Fibroblast of skin of right quadriceps (primary cell): ENCODE measurements at regions not wholly inside any gene's neighbourhood (a gene's known extent, or its start where the extent isn't known, plus 50 kb on each side); places are given as distances from the start of the nearest gene placed in this dataset.

Experiments used
- DNase-seq: peaks from one replicate; pipeline ENCODE4 v3.0.0-alpha.2; 2013

DNA sequence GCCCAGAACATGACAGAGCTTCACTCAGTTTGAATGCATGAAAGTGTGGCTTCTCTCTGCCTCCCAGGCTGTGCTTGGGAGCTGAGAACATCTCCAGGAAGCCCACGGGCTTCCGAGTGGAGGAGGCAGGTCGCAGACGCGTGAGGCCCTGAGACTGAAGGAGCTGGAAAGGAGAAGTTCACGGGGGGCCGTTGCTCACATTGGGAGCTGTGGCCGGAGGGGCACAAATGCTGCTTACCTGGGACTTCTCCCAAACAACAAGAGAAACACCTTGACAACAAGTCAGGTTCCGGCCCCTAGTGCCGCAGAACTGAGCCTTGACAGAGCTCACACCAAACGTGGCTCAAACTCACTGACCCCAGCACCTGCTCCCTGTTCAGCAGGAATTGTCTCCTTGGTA lies 207.0 kb downstream of the BRD1 start:
- DNase-seq = no peak

DNA sequence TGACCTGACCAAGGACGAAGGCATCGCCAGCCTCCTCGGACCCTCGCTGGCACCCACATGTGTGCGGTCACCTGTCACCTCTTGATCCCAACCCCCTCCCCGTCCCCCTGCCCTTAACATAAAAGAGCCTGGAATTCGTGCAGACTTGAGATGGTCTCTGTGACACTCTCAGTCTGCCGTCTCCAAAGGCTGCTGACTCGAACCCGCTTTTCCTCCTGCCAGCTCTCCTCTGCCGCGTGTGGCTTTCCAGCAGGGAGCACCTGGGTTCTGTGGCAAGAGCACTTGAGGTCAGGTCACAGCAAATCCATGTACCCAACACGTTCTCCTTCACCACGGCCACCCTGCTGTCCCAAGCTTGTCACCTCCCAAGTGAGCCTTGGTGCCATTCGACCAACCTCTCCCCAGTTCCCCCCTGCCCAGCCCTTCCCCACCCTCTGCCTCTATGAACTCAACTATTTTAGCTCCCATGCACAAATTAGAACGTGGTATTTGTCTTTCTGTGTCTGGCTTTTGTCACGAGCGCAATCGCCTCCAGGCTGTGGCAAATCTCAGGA lies 207.6 kb downstream of the BRD1 start:
- DNase-seq = no peak

DNA sequence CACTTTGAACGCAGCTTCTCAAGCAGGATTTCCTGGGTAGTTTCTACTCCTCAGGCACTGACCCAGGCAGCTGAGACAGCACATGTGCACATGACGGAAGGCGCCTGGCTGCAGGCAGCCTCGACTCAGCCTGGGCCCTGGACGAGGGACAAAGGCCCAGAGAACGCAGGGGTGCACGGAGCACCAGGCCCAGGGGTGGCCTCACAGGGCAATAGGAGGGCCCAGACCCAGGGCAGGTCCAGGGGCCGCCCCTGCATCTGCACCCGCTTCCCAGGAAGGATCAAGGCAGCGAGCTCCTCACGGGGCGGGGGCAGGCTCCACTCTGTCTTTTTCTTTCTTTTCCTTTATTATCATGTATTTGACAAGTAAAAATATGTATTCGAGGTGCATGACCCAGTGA lies 208.4 kb downstream of the BRD1 start:
- no peak for DNase-seq

DNA sequence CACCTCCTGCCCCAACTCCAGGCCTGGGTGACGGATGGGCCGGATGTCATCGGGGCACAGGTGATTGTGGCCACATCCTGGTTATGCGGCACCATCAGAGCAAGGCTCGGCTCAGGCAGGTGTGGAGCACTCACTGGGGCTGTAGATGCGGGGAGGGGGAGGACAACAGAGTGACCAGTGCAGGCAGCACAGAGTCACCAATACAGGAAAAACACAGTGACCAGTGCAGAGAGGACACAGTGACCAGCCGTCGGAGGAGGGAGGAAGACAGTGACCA lies 209.1 kb downstream of the BRD1 start:
- DNase-seq = no peak

DNA sequence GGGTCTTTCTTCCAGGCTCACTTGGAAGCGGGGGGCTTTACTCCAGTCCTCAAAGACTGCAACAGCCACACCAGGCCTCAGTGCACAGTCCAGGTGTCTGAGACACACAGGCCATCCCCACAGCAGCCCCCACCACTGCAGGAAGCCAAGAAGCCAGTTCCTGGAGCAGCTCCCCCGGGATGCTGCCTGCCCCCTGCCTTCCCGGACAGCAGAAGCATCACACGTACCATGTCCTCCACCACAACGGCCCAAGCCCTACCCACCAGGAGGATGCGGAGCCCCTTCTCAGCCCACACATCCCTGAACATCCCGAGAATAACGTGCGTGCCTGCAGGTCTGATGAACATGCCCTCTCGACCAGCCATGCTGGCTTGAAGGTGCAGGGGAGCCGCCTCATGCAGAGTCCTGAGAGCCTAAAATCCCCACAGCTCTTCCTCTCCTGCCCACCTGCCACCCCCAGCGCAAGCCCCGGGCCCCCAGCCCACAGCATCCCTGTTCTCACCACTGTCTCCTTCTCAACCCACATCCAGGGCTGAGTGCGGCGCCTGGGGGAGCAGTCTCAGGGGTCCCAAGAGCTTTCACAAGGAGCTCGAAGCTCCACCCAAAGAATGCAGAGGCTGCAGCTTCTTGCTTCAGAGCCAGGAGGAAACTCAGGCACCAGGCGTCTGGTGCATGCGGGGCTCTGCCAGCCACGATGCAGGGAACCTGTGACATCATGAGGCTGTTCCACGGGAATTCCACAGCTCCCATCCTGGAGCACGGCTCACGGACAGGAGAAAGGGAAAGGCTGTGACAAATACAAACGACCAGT lies 209.6 kb downstream of the BRD1 start:
- DNase-seq = no peak

DNA sequence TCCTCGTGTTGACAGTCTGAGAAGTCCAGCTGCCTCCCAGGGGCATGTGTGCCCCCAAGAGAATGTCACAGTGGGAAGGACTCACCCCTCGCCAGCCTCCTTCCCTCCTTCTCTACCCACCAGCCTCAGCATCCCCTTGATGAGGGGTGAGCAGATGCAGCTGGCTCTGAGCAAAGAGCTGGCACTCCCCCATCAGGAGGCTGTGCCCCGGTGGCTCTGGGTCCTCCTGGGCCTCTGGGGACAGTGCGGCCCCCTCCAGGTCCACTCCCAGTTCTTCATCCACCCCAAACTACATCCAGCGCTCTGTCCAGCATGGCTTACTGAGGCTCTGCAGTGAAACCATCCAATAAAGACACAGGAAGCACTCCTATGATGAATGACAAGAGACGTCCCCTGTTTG lies 210.4 kb downstream of the BRD1 start:
- no peak for DNase-seq

DNA sequence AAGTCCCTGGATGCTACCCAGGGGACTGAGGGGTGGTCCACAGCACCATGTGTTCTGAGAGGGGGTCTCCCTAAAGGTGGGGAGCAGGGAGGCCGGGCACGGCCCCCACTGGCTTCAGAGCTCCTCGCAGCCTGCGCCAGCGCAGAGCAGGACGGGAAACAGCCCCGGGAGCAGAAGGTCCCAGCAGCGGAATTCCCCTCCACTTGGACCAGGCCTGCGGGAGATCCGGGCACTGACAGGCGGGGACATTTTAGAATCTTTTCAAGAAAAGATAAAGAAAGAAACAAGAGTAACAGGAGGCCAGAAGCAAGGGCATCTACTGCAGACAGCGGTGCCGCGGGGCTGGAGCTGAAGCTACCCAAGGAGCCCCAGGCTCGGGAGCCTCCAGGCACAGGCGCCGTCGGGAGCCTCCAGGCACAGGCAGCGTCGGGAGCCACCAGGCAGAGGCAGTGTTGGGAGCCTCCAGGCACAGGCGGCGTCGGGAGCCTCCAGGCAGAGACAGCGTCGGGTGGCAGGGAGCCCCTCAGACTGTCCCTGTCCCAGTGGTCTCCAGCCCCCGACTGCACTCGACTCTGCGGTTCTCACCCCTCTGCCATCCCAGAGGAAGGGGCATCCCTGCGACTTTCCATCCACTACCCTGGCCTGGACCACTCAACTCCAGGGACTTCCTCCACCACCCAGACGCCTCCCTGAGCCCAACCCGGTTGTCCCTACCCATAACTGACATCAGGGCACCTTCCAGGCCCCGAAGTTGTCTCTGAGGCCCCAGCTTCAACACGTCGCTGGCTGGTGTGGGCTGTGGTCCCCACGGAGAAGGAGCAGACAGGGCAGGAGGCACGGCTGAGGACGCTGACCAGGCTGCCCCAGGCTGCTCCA lies 211.1 kb downstream of the BRD1 start:
- DNase-seq = no peak

DNA sequence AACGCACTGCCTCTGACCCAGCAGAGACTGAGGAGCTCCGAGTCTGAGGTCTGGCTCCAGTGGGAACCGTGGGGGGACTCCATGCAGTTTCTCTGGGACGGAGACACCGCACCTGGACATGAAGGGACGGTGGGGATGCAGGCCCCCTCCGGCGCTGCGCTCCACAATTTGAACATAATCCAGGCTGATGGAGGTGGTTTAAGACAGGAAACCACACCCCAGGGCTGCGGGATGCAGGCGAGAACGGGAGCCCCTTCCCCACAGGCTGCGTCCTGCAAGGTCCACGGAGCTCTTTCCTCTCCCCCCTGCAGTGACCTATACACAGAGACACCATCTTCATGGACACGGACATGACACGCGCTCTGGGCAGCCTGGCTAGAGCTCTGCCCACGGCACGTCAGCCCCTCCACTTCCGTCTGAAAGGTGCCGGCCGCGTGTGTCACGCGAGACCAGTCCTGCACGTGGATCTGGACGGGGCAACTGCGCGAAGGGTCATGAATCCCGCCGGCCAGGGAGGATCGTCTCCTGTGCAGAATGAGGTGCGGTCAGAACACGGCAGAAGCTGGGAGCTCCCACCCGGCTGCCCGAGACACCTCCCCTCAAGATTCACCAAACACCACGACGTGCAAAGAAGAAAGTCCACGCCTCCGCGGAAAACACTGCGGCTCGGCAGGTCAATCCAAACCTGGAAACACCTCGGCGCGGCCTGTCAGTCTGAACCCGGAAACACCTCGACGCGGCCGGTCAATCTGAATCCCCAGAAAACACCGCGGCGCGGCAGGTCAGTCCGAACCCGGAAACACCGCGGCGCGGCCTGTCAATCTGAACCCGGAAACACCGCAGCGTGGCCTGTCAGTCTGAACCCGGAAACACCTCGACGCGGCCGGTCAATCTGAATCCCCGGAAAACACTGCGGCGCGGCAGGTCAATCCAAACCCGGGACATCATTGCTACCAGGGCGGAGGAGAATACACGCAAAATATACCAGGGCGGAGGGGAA lies 212.4 kb downstream of the BRD1 start:
- DNase-seq = no peak

DNA sequence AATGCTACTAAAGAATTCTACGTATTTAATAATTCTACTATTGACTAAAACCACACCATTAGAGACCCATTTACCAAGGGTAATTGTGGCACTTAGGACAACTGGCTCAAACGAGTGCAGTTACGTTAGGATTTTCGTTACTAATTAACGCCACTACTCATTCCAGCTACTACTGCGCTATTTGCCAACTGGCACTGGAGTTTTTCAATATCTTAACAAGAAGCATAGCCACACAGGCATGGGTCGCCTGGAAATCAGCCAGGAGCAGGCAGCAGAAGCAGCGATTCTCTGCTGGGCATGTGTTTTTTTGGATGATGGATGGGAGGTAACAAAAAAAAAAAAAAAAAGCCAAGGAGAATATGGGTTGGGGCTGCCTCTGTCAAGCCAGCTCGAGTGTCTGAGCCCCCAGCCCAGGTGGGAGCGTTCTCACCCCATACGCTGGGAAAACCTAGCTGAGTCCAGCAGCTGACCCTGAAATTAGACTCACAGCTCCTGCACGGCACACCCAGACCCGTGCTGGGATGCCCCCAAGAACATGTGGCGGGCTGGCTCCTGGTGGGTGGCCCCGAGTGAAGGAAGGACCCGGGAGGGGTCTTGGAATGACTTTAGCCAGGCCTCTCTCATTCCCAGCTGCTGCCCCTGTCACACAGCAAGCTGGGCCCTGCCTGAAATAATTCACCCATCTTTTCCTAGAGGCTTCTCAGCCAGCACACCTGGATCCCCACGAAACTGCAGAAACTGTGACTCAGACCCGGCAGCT lies 214.0 kb downstream of the BRD1 start:
- DNase-seq = no peak

DNA sequence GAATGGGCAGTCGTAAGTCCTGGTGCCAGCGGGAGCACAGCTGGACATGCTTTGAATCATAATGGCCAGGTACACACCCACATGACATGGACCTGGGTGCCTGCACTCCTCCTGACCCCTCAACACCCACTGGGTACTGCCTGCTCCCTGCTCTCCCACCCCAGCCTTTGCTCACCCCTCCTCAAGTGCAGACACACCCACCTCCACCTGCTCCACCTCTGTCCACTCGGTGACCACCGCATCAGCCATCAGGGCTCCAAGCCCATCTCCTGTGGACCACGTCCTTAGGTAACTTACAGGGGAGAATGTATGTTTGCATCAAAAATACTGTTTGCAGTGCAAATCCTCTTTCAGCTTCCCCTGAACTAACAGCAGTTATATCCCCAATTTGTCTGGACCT lies 214.6 kb downstream of the BRD1 start:
- no peak for DNase-seq

DNA sequence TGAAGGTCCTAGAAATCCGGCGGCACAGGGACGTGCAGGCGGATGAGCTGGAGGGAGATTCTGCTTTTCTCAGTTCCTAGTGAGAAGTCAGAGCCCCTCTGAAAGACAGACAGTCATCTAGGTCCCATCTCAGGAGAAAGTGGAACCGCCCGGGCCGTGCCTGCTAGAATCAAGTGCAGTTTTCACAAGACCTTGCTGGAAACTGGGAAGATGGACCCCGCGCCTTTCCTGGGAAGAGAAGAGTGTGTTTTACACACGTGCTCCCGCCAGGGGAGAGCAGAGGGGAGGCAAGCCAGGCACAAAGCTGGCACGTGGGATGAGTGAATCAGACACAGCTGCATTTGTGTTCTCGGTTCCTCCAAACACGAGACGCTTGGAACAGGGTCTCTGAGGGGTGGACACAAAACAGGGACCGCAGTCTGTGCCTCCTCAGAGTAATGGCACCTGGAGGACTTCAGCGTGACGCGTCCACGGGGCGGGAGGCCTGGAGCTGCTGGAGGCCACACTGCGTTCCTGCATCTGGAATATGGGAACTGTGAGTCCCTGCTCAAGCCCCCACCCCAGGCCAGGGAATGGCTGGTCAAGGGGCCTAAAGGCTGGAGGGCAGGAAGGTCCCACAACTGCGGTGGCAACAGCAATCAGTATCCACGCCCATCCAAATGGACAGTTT lies 218.3 kb downstream of the BRD1 start:
- no peak for DNase-seq

DNA sequence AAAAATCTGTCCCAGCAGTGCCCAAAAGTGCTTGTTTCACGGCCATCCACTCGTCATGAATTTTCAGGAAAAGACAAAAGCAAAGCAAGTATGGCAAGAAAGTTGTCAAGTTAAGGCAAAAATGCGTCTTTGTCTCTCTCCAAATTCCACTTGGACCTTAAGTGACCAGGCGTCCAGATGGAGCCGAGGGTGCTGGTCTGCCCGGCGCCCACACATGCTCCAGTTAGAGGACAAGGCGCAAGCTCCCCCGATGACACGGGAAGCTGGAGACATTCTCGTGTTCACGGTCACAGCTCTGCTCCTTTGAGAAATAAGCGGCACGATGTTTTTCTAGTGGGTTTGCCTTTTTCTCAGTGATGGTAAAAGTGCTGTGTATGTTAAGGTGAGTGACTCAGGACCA lies 219.0 kb downstream of the BRD1 start:
- DNase-seq = no peak

DNA sequence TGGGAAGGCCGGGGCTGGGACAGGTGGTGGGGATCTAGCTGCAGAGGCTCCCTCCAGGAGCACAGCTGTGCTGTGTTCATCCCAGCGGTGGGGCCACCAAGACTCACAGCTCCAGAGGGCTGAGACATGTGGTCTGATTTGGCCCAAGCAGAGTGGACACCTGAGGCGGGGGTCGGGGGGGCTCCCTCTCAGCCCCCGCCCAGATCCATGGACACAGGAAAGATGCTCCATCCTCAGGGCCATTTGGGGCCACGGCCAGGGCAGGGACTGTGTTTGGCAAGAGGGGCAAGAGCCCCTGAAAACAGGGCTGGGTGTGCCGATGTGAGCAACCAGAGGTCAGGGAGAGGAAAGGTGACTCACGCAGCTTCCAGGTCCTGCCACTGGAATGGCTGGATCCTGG lies 219.4 kb downstream of the BRD1 start:
- DNase-seq = no peak

DNA sequence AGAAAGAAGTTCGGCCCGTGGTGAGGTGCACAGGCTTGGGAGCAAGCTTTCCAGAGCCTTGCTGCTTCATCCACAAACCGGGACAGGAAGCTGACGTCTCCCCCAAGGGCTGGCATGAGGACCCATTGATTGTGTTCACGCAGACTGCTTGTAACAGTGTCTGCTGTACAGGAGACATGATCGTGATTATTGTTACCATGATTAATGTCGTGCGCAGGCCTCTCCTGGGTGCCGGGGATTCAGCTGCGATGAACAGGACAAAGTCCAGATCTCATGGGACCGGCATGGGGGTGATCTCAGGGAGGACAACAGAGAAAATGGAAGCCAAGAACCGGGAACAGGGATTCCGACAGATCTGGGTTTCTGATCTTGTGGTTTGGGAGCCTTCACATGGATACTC lies 219.9 kb downstream of the BRD1 start:
- no peak for DNase-seq

DNA sequence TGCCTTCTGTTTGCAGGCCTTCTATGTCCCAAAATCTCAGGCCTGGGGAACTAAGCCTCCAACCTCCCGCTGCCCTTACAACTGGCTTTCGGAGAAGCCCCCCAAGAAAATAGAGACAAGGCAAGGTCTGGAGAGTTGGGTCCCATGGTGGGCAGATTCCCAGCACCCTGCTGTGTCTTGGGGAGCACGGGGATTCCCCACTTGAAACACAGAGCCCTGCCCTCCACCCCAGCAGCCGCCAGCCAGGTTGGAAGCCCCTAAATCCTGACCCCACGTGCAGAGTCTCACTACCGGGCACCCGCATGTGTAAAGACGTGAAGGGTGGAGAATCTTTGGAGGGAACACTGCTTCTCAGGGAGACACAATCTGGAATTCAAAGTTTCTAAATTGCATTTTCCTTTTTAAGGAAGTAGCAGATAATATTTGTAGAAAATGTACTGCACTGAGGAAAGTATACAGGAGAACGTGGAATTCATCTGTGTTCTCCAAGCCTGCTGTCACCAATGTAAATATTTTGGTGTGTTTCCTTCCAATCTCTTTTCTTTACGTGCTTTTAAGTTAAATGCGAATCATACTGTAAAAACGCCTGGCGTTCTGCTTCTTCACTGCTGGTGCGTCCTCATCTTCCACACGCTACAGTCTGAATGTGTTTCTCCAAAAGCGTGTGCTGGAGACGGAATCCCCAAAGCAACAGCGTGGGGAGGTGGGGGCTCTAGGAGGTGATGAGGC lies 220.9 kb downstream of the BRD1 start:
- DNase-seq = no peak

DNA sequence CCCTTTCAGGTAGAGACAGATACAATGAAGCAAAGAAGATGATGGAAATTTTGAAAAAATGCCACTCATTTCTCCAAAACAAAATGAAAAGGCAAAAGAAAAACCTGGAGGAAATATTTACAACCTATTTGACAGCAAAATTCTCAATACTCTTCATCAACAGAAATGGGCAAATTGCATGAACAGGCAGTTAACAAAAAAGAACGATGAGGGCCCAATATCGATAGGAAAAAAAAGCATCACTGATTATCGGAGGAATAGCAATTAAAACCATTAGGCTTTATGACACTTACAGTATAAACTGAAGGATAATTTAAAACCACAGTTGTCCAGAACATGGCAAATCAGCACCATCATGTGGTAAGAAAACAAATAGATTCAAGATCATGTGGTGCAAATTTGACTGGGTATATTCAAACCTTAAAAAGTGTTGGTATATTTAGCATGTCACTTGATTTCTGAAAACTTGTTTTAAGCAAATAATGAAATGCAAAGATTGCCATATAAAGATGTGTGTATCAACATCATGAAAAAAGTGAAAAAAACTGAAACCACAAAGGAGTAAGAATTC lies 222.9 kb downstream of the BRD1 start:
- DNase-seq = no peak

DNA sequence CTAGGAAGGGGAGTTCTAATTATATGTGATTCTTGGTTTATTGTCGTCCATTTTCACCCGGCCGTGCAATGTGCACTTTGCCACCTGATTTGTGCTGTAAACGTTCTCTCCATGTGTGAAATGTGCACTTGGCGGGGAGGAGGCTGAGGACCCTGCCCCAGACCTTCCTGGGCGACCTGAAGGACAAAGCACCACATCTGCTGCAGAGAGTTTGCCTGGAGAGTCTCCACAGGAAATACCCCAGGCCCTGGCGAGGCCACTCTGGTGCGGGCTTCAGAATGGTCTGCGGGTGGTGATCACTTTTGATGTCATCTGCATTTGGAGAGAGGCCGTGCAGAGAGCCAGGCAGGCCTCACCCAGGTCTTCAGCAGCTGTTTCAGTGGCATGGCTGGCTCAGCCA lies 224.7 kb downstream of the BRD1 start:
- DNase-seq = no peak

DNA sequence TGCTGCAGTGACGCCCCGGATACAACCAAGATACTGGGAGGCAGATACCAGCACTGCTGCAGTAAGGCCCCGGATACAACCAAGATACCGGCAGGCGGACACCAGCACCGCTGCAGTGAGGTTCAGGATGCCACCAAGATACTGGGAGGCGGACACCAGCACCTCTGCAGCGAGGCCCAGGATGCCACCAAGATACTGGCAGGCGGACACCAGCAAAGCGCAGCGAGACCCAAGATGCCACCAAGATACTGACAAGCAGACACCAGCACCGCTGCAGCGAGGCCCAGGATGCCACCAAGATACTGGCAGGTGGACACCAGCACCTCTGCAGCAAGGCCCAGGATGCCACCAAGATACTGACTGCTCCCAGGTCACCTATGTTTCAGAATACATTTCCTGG lies 225.2 kb downstream of the BRD1 start:
- DNase-seq = no peak

DNA sequence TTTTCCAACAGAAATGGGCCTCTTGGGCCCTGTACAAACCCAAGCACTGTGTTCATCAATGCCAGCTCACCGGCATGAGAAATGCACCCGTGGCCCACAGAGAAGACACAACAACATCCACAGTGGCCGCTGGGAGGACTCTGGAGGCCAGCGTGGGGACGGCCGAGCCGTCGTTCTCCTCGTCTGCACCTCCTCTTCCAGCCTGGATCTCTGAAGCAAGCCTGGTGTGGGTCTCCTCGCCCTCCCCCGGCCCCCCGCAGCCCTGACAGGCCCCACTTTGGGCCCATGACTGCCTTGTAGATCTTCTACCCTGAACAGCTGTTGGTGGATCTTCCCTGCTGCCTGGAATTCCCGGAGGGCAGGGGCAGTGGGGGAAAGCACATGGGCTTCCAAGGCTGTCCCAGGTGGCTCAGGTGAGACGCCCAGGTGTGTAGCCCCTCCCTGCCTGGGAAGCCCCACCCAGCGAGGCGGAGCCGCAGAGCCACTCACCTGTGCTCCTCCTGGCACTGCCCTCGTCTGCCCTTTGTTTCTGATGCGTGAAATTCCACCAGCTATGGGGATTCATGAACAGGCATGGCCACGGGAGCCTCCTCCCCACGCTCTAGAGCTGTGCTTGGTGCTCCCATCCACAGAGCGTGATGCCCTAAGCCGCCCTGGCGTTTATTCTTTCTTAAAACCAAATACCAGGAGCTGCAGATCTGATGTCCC lies 225.9 kb downstream of the BRD1 start:
- no peak for DNase-seq

DNA sequence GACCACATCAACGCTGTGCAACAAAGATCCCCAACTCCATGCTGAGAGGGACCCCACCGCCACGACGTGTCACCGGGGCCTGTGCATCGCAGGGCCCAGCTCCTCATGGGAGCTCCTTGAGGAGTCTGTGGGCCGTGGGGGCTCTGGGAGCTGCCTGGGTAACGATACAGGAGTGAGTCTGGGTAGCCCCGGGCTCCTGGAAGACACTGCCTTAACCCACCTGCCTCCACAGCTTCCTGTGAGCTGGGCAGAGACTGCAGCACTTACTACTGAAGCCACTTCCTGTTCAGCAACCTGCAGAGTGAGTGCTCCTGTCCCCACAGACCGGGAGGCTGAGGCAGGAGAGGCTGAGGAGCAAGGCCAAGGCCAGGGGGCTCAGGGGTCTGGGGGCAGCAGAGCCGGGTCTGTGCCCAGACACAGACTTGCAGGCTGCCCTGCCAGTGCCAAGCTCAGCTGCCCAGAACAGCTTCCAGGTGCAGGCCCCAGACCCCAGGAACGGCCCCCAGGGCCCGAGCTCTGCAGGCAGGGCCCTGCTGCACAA lies 226.7 kb downstream of the BRD1 start:
- no peak for DNase-seq
